NCI-H774 (cell line): ENCODE measurements at regions not wholly inside any gene's neighbourhood (a gene's known extent, or its start where the extent isn't known, plus 50 kb on each side); places are given as distances from the start of the nearest gene placed in this dataset.
"Not testable (repeated sequence)": the region's sequence is repeated elsewhere in the genome, so short reads cannot be mapped to it uniquely, and the experiment has no call there.

Source experiments
- DNase-seq: peaks from one replicate; lab custom pipeline; 2025; lab: John Stamatoyannopoulos, UW

DNA sequence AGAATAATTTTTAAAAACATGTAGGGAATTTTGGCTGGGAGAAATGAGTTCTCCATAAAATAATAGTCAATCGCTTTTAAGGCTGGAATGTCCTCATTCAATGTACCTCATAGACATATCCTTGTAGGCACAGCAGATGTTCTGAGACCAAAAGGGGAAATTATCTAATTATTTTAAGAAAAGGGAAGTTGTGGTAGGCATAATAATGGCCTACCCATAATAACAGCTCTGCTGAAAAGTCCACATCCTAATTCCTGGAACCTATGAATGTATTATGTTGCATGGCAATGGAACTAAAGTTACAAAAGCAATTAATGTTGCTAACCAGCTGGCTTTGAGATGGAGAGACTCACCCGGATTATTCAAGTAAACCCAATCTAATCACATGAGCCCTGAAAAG, 216.1 kb downstream of the TRIM36 start:
- no peak for DNase-seq

DNA sequence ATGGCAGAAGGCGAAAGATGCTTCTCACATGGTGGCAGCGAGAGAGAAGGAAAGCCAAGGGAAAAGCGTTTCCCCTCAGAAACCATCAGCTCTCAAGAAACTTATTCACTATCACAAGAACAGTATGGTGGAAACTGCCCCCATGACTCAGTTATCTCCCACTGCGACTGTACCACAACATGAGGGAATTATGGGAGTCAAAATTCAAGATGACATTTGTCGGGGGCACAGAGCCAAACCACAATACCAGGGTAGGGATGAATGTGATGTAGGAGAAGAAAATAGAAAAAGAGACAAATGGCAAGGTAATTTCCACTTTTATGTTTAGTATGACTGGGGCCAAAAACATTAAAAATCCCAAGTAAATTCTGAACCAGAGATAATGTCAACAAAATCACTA, 216.8 kb downstream of the TRIM36 start:
- DNase-seq = no peak

DNA sequence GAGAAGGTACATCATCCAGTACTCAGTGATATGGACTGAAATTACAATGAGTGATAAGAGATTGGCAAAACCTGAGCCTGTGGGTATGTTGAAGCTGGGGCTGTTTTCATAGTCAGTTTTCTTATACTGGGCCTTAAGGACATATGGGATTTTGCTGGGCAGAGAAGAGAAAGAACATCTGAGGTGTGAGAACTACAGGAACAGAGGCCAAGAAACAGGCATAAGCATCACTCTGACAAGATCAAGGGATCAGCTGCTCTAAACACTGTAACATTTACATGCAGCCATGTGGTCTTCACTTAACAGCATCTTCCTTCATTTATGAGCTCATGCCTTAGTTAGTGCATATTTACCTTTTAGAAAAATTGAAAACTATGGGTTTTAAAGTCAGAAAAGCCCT, 220.0 kb downstream of the TRIM36 start:
- DNase-seq = no peak

DNA sequence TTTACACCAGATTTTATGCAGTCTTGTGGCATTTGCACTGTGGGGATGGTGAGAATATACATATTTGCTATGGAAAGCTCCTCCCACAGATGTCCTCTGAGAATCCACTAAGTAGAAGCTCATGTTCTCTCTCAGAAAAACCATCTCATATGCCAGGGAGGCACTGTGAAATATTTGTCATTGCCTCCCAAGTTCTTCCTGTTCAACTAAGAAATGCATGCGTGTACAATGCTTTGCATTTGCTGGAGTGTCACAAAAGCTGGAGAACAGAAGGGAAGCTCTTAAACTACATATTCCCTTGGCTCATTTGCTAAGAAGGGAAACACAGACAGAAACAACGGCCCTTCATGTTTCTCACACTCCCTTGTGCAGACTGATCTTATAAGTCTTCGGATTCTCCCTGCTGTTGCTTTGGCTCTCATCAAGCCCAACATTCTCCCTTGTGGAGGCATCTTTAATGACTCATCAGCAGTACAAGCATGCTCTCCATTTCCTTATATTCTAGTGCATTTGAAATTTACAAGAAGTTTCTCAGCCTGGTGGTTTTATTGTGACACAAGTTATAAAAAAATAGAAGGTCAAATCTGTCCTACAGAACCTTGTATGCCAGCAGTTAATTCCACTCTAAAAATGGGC, 220.6 kb downstream of the TRIM36 start:
- DNase-seq = no peak

DNA sequence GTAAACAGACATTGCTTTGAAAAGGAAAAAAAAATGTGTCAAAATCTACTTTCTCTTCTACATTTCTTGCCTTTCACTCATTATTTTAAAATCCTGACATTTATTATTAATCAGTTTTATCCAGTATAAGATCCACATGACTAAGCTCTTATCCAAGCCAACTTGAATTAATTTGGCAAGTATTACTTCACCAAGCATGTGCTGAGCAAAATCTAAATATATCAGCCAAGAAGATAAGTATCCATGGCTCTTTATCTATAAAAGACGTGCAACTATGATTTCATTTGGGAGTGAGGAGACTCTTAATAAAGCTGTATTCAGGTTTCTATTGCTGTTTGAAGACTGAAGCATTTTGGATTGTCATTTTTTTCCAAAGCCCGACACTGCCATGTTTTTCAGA, 221.3 kb downstream of the TRIM36 start:
- DNase-seq = no peak

DNA sequence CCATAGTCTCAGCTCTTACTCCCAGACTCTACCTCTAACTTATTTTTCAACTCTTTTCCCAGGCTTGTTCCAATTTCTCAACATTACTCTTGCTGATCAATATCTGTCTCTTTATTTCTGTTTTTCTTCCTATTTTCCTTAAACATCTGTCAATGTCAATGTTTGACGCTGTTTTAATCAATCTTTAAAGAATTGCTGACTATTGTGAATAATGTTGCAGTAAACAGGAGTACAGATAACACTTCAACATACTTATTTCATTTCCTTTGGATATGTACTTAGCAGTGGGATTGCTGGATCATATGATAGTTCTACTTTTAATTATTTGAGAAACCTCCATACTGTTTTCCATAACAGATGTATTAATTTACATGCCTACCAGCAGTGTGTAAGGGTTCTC, 229.0 kb downstream of the TRIM36 start:
- no peak for DNase-seq

DNA sequence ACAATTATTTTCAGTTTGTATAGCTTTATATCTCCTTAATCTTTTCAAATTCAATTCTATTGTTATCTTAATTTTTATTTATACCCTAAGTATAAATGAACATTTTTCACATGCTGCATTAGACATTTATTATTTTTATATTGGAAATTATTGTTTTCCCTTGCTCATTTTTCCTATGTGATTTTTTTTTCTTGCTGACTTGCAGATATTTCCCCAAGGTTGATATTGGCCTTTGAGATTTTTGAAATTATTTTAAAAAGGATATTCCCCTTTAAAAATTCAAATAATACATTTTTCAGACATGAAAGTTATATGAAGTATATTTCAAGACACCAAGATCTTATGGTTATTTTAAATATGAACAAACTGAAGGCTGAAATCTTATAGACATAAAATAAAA, 234.2 kb downstream of the TRIM36 start:
- no peak for DNase-seq

DNA sequence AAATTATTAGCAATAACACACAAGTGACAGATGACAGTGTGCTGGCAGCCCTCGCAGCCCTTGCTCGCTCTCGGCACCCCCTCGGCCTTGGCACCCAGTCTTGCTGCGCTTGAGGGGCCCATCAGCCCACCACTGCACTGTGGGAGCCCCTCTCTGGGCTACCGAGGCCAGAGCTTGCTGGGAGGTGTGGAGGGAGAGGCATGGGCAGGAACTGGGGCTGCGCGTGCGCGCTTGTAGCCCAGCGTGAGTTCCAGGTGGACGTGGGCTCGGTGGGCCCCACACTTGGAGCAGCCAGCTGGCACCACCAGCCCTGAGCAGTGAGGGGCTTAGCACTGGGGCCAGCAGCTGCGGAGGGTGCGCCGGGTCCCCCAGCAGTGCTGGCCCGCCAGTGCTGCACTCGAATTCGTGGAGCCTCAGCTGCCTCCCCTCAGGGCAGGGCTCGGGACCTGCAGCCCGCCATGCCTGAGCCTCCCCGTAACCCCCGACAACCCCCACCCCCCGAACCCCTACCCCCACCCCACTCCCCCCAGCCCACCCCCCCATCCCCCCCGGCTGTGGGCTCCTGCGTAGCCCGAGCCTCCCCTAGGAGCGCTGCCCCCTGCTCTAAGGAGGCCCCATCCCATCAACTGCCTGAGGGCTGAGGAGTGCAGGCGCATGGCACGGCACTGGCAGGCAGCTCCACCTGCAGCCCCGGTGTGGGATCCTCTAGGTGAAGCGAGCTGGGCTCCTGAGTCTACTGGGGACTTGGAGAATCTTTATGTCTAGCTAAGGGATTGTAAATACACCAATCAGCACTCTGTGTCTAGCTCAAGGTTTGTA, 240.9 kb downstream of the TRIM36 start:
- no peak for DNase-seq

DNA sequence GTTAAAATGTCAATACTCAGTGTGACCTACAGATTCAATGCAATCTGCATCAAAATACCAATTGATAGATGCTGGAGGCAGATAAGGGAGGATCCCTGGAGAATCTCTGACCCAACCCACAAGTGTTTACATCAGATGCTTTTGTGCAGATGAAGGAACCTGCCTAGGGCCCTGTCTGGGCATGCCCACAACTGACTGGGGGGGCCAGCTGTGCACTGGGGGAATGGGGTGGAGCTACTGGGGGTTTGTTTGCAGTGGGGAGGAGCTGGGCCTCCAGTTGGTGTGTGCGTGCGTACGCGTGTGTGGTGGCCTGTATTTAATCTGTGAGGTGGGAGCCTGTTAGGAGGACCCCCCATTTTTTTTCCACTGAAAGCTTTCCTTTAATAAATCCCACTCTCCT, 244.9 kb downstream of the TRIM36 start:
- DNase-seq = no peak

DNA sequence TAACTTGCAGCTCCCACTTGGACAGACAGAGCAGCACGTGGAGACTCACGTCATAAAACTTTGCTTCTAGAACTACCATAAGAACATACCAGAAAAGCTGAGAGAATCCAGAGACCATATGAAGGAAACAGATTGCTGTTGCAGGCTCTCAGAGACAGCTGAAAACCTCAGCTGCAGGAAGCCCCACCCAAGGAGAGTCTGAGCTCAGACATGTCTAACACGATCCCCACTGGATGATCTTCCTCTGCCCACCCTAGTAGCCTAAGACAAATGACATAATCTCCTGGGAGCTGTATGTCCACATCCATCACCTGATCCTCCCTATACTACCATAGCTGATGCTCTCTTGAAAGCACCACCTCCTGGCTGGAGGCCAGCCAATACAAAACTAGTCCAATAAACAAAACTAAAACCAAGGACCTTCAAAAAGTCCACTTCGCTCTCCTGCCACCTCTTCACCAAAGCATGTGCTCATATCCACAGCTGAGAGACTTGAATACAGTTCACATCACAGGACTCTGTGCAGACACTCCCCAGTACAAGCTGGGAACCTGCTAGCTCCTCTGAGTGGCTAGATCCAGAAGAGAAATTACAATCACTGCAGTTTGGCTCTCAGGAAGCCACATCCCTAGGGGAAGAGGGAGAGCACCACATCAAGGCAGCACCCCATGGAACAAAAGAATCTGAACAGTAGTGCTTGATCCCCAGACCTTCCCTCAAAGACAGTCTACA, 257.4 kb downstream of the TRIM36 start:
- DNase-seq = no peak

DNA sequence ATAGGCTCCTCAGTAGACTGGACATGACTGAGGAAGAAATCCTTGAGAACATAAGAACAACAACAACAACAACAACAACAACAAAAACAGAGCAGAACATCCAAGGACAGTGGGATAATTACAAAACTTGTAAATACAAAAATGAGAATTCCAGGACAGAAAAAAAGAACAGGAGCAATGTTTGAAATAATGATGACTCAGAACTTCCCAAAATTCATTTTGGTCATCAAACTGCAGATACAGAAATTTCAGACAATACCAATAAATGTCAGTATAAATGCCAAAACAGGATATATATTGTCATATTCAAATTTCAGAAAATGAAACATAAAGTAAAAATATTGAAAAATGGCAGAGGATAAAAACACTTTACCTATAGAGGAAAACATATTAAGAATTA, 259.0 kb downstream of the TRIM36 start:
- DNase-seq = no peak

DNA sequence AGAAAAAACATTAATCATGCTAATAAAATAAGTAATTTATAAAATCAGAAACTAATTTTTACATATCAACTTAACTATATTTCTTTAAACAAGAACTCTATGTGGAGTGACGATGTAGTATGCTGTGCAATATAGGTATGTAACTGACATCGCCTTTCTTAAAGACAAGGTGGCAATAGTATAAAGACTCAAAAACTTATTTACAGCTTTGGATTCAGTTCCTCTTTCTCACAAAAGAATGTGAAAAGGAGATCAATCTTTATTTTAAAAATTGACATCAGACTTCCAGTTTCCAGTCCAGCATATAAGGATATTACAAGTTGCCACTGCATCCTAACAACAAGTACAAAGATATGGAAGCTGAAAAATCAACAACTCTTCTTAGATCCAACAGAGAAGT, 260.3 kb downstream of the TRIM36 start:
- no peak for DNase-seq

DNA sequence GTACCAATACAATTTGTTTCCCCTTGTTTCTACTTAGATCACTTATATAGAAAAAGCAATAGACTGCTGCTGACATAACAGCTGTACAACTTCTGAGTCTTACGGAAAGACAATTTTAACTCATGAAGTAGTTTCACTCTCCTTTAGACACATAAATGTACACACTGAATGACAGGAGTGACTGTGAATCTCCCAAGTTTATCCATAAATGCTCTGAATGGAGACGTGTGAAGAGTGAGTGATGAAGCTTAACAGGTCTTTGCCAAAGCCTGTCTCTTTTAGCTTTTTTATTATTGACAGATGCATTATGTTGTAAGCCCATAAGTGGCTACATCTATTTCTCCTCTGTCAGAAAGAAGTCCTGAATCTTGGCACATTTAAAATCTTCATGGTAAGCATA, 265.9 kb downstream of the TRIM36 start:
- DNase-seq = no peak

DNA sequence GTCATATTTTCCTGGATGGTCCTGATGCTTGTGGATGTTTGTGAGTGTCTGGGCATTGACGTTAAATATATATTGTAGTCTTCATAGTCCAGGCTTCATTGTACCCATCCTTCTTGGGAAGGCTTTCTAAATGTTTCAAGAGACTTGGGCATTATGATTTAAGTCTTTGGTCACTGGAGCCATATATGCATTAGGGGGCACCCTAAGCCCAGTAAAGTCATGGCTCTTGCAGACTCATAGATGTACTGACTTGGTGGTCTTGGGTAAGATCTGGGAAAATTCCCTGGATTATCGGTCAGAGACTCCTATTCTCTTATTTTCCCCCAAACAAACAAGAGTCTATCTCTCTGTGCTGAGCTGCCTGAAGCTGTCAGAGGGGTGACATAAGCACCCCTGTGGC, 271.1 kb downstream of the TRIM36 start:
- DNase-seq = no peak

DNA sequence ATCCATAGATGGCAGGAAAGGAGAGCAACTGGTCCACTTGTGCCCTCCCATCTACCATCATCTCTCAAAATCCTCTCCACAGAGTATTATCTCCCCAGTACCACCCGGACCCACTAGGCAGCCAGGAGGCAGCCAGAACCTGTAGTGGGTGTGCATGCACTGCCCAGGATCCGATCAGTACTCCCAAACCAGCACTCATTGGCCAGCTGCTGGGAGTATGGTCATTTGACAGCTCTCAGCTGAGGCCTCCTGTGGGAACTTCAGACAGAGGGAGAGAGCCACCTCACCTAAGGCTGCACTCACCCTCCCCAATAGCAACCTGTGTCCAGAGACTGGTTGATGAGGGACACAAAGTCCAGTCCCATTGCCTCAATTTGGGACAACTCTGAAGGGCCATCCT, 286.0 kb downstream of the TRIM36 start:
- DNase-seq = no peak

DNA sequence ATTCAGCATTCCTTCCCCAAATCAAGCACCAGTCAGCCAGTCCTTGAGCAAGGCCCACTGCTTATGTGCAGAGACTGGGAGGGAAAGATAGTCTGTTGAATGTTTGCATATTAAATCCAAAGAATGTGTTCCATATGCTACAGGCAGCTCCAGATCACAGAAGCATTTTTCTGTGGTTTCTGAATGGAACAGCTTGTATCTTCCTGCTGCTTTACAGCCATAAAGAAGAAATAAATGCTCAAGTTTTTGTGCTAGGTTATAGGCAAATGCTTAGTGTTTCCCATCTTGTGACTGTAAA, 310.3 kb downstream of the TRIM36 start:
- DNase-seq = no peak

DNA sequence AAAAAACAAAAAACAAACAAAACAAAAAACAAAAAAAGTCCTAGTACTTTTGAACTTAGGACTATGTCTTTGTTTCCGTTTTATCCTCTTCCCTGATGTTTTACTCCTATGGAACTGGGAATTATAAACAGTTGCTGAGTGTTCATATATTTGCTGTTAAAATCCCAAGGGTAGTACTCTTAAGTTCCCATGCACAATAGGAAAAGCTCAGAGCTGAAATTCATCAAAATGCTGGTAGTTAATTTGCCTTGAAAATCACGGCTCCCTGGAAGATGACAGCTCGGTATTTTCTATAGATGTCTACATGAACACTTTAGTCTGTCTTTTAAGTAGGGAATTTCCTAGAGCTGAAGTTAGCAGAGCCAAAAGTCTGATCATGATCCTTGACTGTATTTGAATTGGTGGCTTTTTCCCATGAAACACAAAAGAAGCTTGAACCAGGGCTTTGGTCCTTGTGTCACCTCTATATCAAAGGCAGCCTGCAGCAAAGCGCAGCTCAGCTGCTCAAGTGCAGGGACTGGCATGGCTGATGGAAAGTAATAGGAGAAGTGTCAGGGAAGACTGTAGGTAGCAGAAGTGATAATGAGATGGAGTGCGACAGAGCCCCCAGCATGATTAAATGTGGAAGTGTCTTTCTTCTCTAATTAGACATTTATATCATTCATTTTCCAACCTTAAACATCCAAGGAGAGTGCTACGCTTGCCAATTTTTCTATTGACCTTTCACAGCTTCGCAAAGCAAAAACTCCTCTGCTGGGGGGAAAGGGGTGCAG, 310.9 kb downstream of the TRIM36 start:
- DNase-seq = no peak

DNA sequence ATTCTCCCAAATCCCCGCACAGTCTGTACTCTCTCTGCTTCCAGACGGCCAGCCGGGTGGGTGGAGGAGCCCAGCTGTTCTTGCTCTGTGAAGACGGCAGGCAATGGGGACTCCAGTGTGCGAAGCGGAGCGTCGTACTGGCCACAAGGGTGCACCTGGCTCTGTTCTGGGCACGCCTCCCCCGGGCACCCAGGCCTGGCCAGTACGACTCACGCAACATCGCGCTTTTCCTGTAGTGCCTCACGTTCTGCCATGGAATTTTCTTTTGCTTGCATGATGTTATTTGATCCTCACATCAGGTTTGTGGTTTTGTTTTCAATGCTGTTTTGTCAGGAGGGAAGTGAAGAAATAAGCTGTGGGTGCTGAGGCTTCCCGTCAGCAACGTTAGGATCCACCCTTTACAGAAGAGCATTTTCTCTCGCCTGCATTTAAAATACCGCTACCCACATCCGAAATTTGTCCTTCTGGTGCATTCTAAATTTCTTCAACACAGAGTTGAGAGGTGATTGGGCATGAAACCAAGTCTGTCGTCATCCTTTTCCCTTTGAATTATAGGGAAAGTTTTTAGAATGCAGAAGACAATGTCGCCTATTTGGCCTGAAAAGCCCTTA, 311.7 kb downstream of the TRIM36 start:
- no peak for DNase-seq

DNA sequence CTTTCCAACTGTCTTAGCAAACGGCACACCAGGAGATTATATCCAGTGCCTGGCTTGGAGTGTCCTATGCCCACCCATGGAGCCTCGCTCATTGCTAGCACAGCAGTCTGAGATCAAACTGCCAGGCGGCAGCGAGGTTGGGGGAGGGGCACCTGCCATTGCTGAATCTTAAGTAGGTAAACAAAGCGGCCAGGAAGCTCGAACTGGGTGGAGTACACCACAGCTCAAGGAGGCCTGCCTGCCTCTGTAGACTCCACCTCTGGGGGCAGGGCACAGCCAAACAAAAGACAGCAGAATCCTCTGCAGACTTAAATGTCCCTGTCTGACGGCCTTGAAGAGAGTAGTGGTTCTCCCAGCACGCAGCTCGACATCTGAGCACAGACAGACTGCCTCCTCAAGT, 325.0 kb downstream of the TRIM36 start:
- not testable (repeated sequence) for DNase-seq

DNA sequence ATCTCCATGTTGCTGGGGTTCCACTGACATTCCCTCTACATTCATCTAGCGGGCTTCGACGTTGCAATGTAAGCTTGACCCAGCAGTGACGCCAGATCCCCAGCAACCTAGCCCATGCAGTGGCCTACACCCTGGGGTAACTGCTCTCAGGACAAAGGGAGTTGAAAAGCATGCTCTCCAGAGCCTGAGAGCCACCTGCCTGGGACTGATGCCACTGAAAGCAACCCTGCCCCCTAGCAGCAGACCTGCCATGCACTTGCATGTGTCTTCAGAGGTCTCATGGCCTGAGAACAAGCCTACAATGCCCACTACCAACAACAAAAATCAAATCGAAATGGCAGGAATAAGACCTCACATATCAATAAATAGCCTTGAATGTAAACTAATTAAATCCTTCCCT, 330.3 kb downstream of the TRIM36 start:
- DNase-seq = no peak

DNA sequence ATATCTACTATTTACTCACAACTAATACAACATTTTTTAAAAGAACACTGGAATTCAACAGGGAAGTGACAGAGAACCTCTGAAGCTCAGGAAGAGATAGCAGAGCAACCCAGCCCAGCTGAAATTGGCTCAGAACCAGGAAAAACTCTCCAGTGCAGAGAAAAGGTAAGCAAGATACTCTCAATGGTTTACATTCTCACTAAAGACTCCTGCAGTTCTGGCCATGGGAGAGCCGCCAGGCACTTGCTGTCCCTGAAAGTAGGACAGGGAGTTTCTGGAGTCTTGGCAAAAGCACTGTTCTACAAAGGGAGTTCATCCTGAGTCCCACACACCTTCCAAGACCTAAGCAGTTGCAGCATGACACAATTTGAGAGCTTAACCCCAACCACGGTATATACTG, 330.8 kb downstream of the TRIM36 start:
- no peak for DNase-seq

DNA sequence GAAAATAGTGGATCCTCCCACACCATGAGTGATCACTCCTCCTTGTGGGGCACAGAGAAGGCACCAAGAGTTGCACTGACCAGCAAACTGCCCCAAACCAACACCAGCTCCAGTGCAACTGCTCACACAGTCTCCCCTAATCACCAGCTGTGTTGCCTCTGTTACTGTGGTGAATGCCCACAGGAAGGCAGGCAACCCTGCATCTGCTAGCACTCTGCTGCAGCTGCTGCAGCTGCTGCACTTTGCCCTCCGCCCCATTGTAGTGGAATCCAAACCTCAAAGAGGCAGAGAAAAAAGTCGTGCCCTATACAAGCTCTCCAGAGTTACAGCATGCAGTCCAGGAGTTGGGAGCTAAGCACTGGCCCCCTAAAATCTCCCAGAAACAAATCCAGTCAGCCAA, 339.6 kb downstream of the TRIM36 start:
- DNase-seq = no peak
